H1 (cell line): ENCODE measurements at regions not wholly inside any gene's neighbourhood (a gene's known extent, or its start where the extent isn't known, plus 50 kb on each side); places are given as distances from the start of the nearest gene placed in this dataset.

ENCODE experiments used
- ATF3 ChIP-seq: IDR thresholded peaks from 2 replicates; pipeline ENCODE4 v1.6.1; 2011; ENCODE audit warnings: low read depth, mild to moderate bottlenecking, low read length; ENCODE audit not compliant: insufficient read depth
- SIX5 ChIP-seq: IDR thresholded peaks from 2 replicates; pipeline ENCODE4 v1.6.1; 2011; ENCODE audit warnings: mild to moderate bottlenecking, low read depth, low read length
- SP1 ChIP-seq: IDR thresholded peaks from 2 replicates; pipeline ENCODE4 v1.6.1; 2011; ENCODE audit warnings: low read depth, low read length
- SP4 ChIP-seq: IDR thresholded peaks from 2 replicates; pipeline ENCODE4 v1.6.1; 2012; ENCODE audit warnings: low read length, inconsistent platforms
- TAF1 ChIP-seq: IDR thresholded peaks from 2 replicates; pipeline ENCODE4 v1.6.1; 2011; ENCODE audit warnings: mild to moderate bottlenecking, low read depth, low read length

- no peak for TF ChIP-seq TAF1
- TF ChIP-seq ATF3: no peak
- TF ChIP-seq SP4: no peak
- no peak for TF ChIP-seq SP1
- no peak for TF ChIP-seq SIX5
- TF ChIP-seq, all 59 proteins: peak for 0
These were observed 59.4 kb upstream of the SPRY2 start (continued) for GRCh38 chr13:80400164-80400864.
